ENCODE measurements at regions not wholly inside any gene's neighbourhood (a gene's known extent, or its start where the extent isn't known, plus 50 kb on each side); places are given as distances from the start of the nearest gene placed in this dataset.
A peak's percentile ranks its signal among the peaks of the same experiment; 100 is the strongest.

GRCh38 chr7:155213955-155214740, 83.5 kb upstream of the INSIG1 start:
- Histone ChIP-seq H3K4me3 (peak overlapping the region; percentile 57), H3F3A (ENCODE audit: insufficient read depth, low read depth) (peaks cover 20% of the 10 kb centered on the region), H2AFZ (peak overlapping the region; percentile 78), H3K4me2 (peak overlapping the region; percentile 86), H3K27me3 (ENCODE audit: insufficient read depth, low read depth) (no peaks in the 10 kb centered on the region), H4K20me1 (ENCODE audit: insufficient read depth) (no peaks in the 10 kb centered on the region), H3K27ac (peak overlapping the region; percentile 30), H3K36me3 (ENCODE audit: low read depth) (no peaks in the 10 kb centered on the region), H3K9me2 (ENCODE audit: insufficient read depth) (no peaks in the 10 kb centered on the region), H3K4me1 (replicated peaks; ENCODE audit: insufficient read depth) (peaks cover 42% of the 10 kb centered on the region), H3K9me3 (ENCODE audit: insufficient read depth, low read depth) (no peaks in the 10 kb centered on the region), H3K79me2 (ENCODE audit: low read depth) (no peaks in the 10 kb centered on the region)
- TF ChIP-seq EZH2 (IDR thresholded peaks at IDR 0.05; ENCODE audit: low read depth) (no peak), CTCF (conservative IDR thresholded peaks at IDR 0.05) (no peak)
- BruUV-seq (replicated peaks), result no TSS peak
- intact Hi-C loops (cut with micrococcal nuclease; ENCODE audit: unreplicated experiment), result loop anchor here (1.0 to 2.0 kb wide), 3 partner anchors 16 to 82 kb away; no protein-coding TSS in a partner anchor
- ChIA-PET POLR2A (ENCODE audit: unreplicated experiment) (interaction anchor here (0.6 to 1.8 kb wide), 6 partner anchors 9 to 121 kb away, joined by 3 to 23 read pairs (median 6); partner anchors contain the start of gene INSIG1), CTCF (interaction anchor here (0.7 to 0.9 kb wide), 2 partner anchors 9 to 83 kb away, joined by 3 read pairs; partner anchors contain the start of gene INSIG1)
- DNase-seq, result peak; percentile 69 to 78

DNA sequence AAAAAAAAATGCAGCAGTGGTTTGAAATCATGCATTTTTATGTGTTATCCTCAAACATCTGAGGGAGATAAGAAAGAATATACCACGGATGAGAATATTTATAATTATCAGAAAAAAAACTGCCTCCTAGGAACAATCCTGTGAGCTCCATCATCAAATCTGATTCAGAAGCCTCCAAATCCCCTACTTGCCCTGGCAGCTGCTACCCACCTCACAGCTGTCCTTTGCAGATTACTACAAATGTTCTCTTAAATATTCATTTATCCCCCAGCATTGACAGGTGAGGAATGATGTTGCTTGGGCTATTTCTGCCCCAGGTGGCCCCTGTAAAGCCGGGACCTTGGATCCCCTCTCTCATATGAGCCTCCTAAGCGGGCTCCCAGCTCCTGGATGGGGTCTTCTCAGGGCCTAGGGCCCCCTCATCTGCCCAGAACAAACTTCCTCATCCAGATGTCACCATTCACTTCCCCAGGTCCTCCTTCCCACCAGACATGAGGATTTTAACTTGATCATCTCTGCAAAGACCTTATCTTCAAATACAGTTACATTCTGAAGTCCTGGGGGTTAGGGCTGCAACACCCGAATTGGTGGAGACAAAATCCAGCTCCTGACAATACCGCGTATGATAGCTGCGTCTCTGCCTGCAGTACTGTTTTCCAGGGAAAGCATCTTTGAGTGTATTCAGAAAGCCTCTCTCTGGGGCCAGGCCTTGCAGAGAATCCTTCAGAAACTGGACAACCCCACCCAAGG, 81.9 kb upstream of the INSIG1 start:
- Histone ChIP-seq H3F3A (ENCODE audit: insufficient read depth, low read depth) (peaks cover 16% of the 10 kb centered on the region), H3K4me3 (no peak overlapping the region), H3K9me3 (ENCODE audit: insufficient read depth, low read depth) (no peaks in the 10 kb centered on the region), H3K79me2 (ENCODE audit: low read depth) (no peaks in the 10 kb centered on the region), H3K9me2 (ENCODE audit: insufficient read depth) (no peaks in the 10 kb centered on the region), H3K27ac (no peak overlapping the region), H3K27me3 (ENCODE audit: insufficient read depth, low read depth) (no peaks in the 10 kb centered on the region), H3K4me2 (peak overlapping the region; percentile 86; the same call in 1 of the 2 replicates), H3K4me1 (replicated peaks; ENCODE audit: insufficient read depth) (peaks cover 26% of the 10 kb centered on the region), H3K36me3 (ENCODE audit: low read depth) (no peaks in the 10 kb centered on the region), H4K20me1 (ENCODE audit: insufficient read depth) (no peaks in the 10 kb centered on the region), H2AFZ (no peak overlapping the region)
- ChIA-PET POLR2A (ENCODE audit: unreplicated experiment) (interaction anchor here (1.0 kb wide), 1 partner anchor 11 kb away, joined by 3 read pairs; no protein-coding TSS in a partner anchor), CTCF (interaction anchor here (0.7 kb wide), 1 partner anchor 12 kb away, joined by 6 read pairs; no protein-coding TSS in a partner anchor)
- no peak for DNase-seq
- BruUV-seq (replicated peaks), result no TSS peak
- intact Hi-C loops (cut with micrococcal nuclease; ENCODE audit: unreplicated experiment), result loop anchor here (2.0 kb wide), 1 partner anchor 43 kb away; no protein-coding TSS in a partner anchor
- TF ChIP-seq CTCF (conservative IDR thresholded peaks at IDR 0.05) (no peak), EZH2 (IDR thresholded peaks at IDR 0.05; ENCODE audit: low read depth) (no peak)

DNA sequence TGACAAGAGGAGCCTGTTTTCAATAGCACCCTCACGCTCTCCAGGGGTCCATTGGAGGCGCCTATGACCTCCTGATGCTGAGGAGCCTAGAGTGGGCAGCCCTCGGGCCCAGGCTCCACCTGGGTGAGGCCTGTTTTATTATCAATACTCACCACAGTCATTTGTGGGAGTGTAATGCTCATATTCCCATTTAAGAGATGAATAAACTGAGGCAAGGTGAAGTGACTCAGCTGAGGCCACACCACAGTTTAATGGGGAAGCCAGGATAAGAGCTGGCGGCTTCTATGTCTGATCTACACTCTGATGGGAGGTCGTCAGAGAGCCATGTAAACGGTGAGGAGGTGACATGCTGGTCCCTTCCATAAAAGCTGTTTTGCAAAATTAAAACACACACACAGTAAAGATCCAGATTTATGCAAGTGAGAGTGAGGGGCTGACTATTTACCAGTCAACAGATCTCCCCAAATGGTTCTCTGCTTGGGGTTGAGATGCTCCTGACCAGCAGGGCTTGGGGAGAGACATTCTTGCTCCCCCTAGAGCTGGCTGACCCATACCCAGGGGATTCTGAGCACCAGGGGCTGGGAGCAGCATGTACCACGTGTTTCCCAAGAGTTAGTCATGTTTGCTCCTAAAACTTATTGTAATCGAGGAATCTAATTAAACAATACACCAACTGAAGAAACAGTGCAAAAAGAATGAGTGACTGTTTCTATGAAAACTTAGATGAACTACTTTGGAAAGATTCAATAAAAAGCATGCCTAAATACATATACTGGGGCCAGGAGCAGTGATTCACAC, 81.0 kb upstream of the INSIG1 start:
- H3K79me2 ChIP-seq (ENCODE audit: low read depth), result no peaks in the 10 kb centered on the region
- no peaks in the 10 kb centered on the region for H3K27me3 ChIP-seq (ENCODE audit: insufficient read depth, low read depth)
- intact Hi-C loops (cut with micrococcal nuclease; ENCODE audit: unreplicated experiment), result no loop called here
- DNase-seq, result peak in 1 of 2 experiments; percentile 54
- H3F3A ChIP-seq (ENCODE audit: insufficient read depth, low read depth), result peaks cover 16% of the 10 kb centered on the region
- peaks cover 22% of the 10 kb centered on the region for H3K4me1 ChIP-seq (replicated peaks; ENCODE audit: insufficient read depth)
- no peak overlapping the region for H3K4me3 ChIP-seq
- H3K27ac ChIP-seq, result no peak overlapping the region
- BruUV-seq (replicated peaks), result no TSS peak
- ChIA-PET POLR2A (ENCODE audit: unreplicated experiment) (no interaction called here), CTCF (no interaction called here)
- H4K20me1 ChIP-seq (ENCODE audit: insufficient read depth), result no peaks in the 10 kb centered on the region
- H3K36me3 ChIP-seq (ENCODE audit: low read depth), result no peaks in the 10 kb centered on the region
- no peak overlapping the region for H3K4me2 ChIP-seq
- no peak overlapping the region for H2AFZ ChIP-seq
- TF ChIP-seq EZH2 (IDR thresholded peaks at IDR 0.05; ENCODE audit: low read depth) (no peak), CTCF (conservative IDR thresholded peaks at IDR 0.05) (peak; percentile 39; the same call in 1 of the 2 replicates)
- no peaks in the 10 kb centered on the region for H3K9me2 ChIP-seq (ENCODE audit: insufficient read depth)
- no peaks in the 10 kb centered on the region for H3K9me3 ChIP-seq (ENCODE audit: insufficient read depth, low read depth)
